HG02852 (cell line): ENCODE measurements at regions not wholly inside any gene's neighbourhood (a gene's known extent, or its start where the extent isn't known, plus 50 kb on each side); places are given as distances from the start of the nearest gene placed in this dataset.

ENCODE experiments used
- ATAC-seq: cut with Tn5 transposase; IDR thresholded peaks from one replicate; pipeline ENCODE4 v1.9.1; 2021; ENCODE audit warnings: mild to moderate bottlenecking, moderate library complexity; ENCODE audit not compliant: unreplicated experiment

- no peak for ATAC-seq
Observed at GRCh38 chr14:29102266-29102665, 335.7 kb downstream of the FOXG1 start.

DNA sequence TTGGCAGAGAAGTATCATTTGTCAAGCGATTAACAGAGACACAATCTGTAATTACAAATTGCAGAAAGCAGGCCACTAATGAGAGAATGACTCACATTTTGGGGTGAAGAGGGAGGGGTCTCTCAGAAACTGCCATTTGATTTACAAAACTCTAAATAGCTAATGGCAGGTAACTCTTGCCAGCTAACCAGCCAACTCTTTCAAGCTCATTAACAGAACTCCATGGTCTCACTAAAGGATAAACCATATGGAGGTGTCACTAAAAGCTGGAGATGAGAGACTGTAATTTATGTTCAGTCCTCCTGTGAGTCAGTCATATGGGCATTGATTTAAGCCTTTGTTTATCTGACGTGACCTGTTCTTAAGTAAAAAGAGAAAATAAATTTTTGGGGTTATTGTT lies 336.4 kb downstream of the FOXG1 start:
- no peak for ATAC-seq

GRCh38 chr14:29108908-29109307 lies 342.3 kb downstream of the FOXG1 start:
- ATAC-seq, result no peak

DNA sequence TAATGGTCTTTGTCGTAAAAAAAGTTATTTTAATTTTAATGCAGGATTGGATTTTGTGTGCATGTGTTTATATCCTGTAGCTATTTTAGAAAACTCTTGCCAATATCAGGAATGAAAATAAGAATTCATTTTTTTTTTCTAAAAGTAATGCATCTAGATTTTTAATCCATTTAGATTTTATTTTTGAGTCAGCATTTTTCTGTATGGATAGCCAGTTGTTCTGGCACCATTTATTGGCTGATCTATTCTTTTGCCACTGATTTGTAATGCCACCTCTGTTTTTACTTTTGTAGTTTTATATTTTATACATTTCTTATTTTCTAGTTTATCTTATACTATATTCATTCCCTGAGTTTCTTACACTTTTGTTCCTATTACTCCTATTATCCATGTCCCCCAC lies 343.0 kb downstream of the FOXG1 start:
- ATAC-seq, result no peak

- no peak for ATAC-seq
Observed at GRCh38 chr14:29111554-29111953, 345.0 kb downstream of the FOXG1 start.

DNA sequence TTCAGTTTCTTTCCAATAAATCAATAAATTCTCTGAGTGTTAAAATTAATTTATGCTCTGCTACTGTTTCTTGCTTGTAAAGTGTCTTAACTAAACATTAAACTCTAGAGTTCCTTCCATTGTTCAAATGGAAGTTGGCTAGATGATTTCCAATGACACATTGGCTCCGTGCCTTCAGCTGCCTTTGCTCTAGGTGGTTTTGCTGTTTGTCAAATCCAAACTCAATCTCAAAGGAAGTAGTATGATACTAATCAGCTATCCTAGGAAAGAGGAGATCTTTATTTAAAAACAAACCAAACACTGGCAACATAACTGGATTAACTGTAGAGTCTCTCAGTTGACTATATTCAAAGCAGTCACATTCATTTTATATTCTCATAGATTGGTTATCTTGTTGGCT lies 356.4 kb downstream of the FOXG1 start:
- no peak for ATAC-seq

DNA sequence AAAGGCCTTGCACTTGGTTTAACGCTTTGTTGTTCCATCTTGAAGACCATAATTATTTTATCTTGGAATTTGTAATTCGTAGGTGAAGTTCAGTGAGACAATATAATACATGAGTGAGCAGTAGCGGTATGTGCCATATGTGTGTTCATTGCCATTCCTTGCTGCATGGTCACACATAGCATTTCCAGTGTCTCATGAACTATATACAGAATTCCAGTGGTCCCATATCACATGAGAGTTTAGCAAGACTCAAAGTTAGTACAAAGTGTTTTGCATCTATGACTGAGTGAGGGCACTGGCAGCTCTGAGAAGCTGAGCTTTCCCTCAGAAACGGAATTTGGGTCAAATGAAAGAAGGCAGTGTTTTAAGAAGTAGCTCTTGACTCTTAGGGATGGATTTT lies 359.8 kb downstream of the FOXG1 start:
- no peak for ATAC-seq

GRCh38 chr14:29126865-29127264 lies 360.3 kb downstream of the FOXG1 start:
- no peak for ATAC-seq

DNA sequence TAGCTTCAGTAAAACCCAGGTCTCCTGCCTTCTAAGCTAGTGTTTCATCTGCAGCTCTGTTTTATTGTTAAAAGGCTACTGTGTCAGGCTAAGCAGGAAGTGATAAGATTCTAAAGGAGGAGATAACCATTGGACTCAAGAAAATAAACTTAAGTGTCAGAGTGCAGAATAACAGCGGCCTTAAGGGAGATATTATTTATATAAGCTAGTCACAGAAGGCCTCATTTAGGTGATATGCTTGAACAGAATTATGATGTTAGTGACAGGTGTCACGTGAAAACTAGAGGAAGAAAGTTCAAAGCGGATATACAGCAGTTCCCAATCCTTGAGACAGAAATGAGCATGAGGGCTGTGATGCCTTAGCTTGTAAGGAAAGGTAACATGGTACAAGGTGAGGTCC lies 373.4 kb downstream of the FOXG1 start:
- no peak for ATAC-seq

DNA sequence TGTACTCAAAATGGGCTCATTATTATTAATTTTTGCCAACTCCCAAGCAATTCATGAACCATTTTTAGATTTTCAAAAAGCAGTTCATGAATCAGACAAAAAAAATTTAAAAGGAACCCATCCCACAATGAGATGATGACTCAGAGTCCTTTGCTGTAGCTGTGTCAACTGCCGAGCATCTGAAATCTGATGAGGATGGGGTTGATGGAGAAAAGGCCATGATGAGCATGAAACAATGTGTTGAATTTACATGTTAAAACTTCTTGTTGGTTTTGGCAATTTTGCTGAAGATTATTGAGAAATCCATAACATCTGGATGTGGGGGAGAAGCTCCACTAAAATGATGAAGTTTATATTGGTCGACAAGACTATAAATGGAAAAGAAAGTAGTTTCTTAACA lies 378.0 kb downstream of the FOXG1 start:
- ATAC-seq, result no peak

DNA sequence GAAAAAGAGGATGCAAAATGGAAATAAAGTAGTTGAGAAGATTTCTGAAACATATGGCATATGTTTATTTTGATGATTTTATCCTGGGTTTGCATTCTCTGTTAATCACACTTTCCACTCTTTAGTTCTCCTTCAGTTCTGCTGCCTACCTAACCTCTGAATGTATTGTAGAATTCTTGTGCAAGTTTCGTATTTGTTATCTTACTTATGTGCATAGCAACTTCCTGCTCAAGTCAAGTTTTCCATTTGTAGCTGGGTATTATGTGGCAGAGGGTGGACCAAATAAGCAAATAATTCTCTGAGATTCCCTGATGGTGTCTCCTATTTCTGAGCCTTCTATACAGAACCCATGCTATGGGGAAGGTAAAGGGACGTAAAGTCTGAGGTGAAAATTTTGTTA lies 381.6 kb downstream of the FOXG1 start:
- no peak for ATAC-seq

GRCh38 chr14:29149798-29150197 lies 383.2 kb downstream of the FOXG1 start:
- ATAC-seq, result no peak

- no peak for ATAC-seq
Observed at GRCh38 chr14:29150659-29151058, 384.1 kb downstream of the FOXG1 start.

GRCh38 chr14:29156096-29156495 lies 389.5 kb downstream of the FOXG1 start:
- ATAC-seq, result no peak

DNA sequence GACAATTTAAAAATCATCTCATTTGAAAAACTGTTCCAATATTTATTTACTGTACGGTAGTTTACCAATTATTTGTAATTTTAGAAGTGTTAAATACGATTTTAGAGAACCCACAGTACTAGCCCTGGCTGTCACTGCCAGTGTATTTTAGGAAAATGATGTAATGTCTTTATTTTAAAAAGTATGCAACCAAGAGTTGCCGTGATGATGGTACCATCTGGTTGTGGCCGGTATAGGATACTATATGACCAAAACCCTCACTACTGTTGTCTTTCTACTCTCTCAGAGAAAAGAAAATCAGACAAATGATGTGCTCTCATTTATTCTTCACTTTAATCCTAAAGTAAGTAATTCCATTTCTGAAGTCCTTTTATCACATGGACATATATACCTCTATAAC lies 395.0 kb downstream of the FOXG1 start:
- no peak for ATAC-seq

DNA sequence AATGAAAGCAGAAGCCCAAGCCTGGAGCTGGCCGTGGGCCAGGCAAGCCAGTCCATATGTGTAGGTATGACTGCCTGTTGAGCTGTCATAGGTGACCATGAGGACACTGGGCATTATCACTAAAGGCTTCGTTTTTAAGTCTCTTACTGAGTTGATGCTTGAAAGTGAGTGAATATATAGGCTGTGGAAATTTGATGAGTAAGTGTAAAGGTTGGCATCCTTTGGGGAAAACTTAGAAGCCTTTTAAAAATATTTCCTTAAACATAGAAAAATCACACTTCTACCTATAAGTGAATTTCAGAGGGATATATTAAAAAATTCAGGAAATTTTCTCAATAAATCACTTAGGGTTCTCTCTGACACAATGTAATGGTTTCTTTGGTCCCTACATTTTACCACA lies 396.5 kb downstream of the FOXG1 start:
- ATAC-seq, result no peak

GRCh38 chr14:29165431-29165830 lies 398.8 kb downstream of the FOXG1 start:
- no peak for ATAC-seq

- ATAC-seq, result no peak
Observed at GRCh38 chr14:29166507-29166906, 399.9 kb downstream of the FOXG1 start.

DNA sequence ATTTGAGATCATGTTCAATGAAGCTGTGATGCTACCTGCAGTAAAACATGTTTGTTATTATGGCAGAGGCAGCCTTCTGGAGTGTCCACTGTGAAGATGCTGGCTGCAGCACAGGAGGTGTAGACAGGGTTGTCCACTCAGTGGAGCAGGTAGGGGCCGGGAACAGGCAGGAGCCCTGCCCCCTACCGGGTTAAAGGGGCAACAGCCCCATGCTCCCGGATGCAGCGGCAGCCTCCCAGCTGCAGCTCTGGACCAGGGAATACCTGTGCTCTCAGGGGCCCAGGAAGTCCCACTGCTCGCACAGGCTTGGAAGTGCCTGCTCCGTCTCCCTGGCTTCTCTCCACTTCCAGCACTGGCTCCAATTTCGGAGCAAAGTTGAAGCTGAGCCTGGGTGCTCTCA lies 401.6 kb downstream of the FOXG1 start:
- no peak for ATAC-seq

DNA sequence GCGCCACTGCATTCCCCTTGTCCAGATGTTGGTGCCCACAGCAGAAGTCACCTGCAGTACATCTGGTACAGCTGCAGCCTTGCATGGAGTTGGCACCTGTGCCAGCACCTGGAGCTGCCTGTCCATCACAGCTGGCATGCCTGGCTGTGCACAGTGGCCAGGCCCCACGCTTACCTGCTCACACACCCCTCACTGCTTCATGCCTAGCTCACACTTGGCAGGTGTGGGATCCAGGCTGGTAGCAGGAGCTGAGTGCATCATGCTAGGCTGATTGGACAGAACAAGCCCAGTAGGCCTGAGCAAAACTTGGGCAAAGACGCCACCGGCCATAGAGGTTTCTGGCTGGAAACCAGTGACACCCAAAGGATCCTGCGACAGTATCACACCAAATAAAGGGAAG lies 402.8 kb downstream of the FOXG1 start:
- ATAC-seq, result no peak

- ATAC-seq, result no peak
Observed at GRCh38 chr14:29175706-29176105, 409.1 kb downstream of the FOXG1 start.

DNA sequence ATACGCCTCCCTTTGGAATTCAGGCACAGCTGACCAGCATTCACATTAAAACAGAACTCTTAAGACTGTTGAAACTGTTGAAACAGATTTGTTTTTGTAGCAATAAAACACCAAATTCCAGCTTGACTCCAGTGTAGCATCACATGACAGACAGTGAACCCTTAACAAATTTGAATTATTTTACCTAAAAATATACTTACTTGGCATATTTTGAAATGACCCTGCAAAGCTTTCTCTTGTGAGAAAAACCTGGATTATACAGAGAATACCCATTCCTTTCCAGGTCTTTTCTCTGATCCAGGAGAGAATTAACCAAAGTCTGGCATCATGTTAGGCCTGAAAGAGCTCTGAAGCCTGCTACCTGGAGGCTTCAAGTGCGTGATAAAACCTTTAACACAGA lies 410.3 kb downstream of the FOXG1 start:
- no peak for ATAC-seq

GRCh38 chr14:29178971-29179370 lies 412.4 kb downstream of the FOXG1 start:
- no peak for ATAC-seq

- ATAC-seq, result no peak
Observed at GRCh38 chr14:29191092-29191491, 424.5 kb downstream of the FOXG1 start.
